ENCODE measurements at regions not wholly inside any gene's neighbourhood (a gene's known extent, or its start where the extent isn't known, plus 50 kb on each side); places are given as distances from the start of the nearest gene placed in this dataset.

GRCh38 chr12:92543359-92543758 is 159.4 kb upstream of the PLEKHG7 start:
- TF ChIP-seq POLR2AphosphoS5 (IDR thresholded peaks at IDR 0.05; ENCODE audit: low read depth, low read length) (no peak), POLR2A (IDR thresholded peaks at IDR 0.05; ENCODE audit: low read depth, low read length) (no peak), TAF1 (IDR thresholded peaks at IDR 0.05; ENCODE audit: borderline replicate concordance, low read depth, low read length) (no peak)
